Body of pancreas (tissue), 4 donors: ENCODE measurements at regions not wholly inside any gene's neighbourhood (a gene's known extent, or its start where the extent isn't known, plus 50 kb on each side); places are given as distances from the start of the nearest gene placed in this dataset.

Source experiments
- ATAC-seq: fragments of 150-250 bp; one replicate; pipeline ENCODE4 v1.9.1; 2016
- DNase-seq, 4 donors: peaks; one replicate each; pipeline ENCODE4 v3.0.0-alpha.2; 2019
- H3K27ac ChIP-seq, 4 donors: fragments of 200-600 bp; sonication (generic); 1 replicate in 3 of 4; 2 replicates in 1 of 4; pipeline versions ENCODE4 v1.5.1 to v1.6.1; 2016 to 2019; ENCODE audit warnings: mild to moderate bottlenecking in 1 of 4, mixed read lengths in 1 of 4, moderate library complexity in 1 of 4
- H3K27me3 ChIP-seq, 2 donors: fragments of 200-600 bp; sonication (generic); one replicate each; pipeline ENCODE4 v1.6.0; 2016; ENCODE audit warnings: mild to moderate bottlenecking in 1 of 2
- H3K36me3 ChIP-seq, 2 donors: fragments of 200-600 bp; sonication (generic); replicated peaks in 1 of 2; 2 replicates each; pipeline ENCODE4 v1.5.1; 2016; ENCODE audit warnings: low read depth in 2 of 2; ENCODE audit not compliant: insufficient read depth in 1 of 2
- H3K4me1 ChIP-seq: fragments of 200-600 bp; sonication (generic); one replicate; pipeline ENCODE4 v1.6.0; 2016
- H3K4me3 ChIP-seq, 2 donors: fragments of 200-600 bp; sonication (generic); 1 replicate in 1 of 2; 2 replicates in 1 of 2; pipeline ENCODE4 v1.5.1; 2016 to 2019
- H3K9me3 ChIP-seq, 3 donors: fragments of 200-600 bp; sonication (generic); 1 replicate in 2 of 3; 2 replicates in 1 of 3; pipeline ENCODE4 v1.5.1; 2016
- POLR2A ChIP-seq, 3 donors: fragments of 450-650 bp; IDR thresholded peaks; one replicate each; pipeline ENCODE4 v1.6.1; 2016; ENCODE audit warnings: antibody characterized with exemption in 3 of 3, mild to moderate bottlenecking in 2 of 3
- WGBS, 2 donors: methylation state at CpG; one replicate each; pipeline ENCODE4 v1.1.5; 2017; 5-methylcytosine and 5-hydroxymethylcytosine counted together
- intact Hi-C: fragments of 100-400 bp; cut with DNase I; formaldehyde crosslinking; loops from one replicate; pipeline ENCODE4 v1.15.1; 2023
- TF ChIP-seq, protein P1 (sequence below), 7 experiments: fragments of 450-650 bp in 4 of 7; fragments of 200-600 bp in 3 of 7; sonication (generic) in 3 of 7; IDR thresholded peaks; one replicate each; pipeline ENCODE4 v1.5.1; 2016 to 2019; ENCODE audit warnings: antibody characterized with exemption in 7 of 7

DNA sequence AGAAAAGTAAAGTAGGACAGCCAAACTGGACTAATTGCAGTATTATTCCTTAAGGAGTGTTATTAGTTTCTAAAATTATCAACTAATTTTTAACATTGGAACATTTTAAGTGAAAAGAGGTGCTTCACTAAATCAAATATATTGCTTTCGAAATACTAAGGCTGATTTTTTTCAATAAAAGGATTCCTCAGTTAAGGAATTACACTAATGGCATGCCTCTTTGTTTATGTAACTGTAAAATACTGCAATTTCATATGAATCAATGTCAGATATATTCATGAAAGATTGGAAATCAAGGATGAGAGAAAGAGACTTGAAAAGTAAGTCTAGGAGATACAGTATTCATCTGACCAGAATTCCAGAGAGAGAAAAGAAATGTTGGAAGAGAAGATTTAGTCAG, 129.8 kb downstream of the TANC2 start:
- Histone ChIP-seq H3K4me1 (no peaks in the 10 kb centered on the region), H3K9me3 (no peaks in the 10 kb centered on the region), H3K36me3 (no peaks in the 10 kb centered on the region), H3K27ac (no peak overlapping the region), H3K27me3 (no peaks in the 10 kb centered on the region), H3K4me3 (no peak overlapping the region)
- TF ChIP-seq, protein P1, sequence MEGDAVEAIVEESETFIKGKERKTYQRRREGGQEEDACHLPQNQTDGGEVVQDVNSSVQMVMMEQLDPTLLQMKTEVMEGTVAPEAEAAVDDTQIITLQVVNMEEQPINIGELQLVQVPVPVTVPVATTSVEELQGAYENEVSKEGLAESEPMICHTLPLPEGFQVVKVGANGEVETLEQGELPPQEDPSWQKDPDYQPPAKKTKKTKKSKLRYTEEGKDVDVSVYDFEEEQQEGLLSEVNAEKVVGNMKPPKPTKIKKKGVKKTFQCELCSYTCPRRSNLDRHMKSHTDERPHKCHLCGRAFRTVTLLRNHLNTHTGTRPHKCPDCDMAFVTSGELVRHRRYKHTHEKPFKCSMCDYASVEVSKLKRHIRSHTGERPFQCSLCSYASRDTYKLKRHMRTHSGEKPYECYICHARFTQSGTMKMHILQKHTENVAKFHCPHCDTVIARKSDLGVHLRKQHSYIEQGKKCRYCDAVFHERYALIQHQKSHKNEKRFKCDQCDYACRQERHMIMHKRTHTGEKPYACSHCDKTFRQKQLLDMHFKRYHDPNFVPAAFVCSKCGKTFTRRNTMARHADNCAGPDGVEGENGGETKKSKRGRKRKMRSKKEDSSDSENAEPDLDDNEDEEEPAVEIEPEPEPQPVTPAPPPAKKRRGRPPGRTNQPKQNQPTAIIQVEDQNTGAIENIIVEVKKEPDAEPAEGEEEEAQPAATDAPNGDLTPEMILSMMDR (IDR thresholded peaks at IDR 0.05): no peak
- no peak for TF ChIP-seq POLR2A (IDR thresholded peaks at IDR 0.05)
- DNase-seq (no peak), ATAC-seq (no peak)
- intact Hi-C loops: no loop called here
- WGBS, 2 donors: 88 to 92% methylated on average over 1 of the region's 1 CpG

DNA sequence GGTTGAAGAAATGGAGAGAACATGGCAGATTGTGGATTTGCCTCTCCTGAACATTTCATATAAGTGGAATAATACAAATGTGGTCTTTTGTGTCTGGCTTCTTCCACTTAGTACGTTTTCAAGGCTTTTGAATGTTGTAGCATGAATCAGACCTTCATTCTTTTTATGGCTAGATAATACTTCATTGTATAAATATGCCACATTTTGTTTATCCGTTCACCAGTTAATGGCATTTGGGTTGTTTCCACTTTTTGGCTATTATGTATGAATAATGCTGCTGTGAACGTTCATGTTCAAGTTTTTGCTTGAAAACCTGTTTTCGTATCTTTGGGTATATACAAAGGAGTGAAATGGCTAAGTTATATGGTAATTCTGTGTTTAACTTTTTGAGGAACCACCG, 130.4 kb downstream of the TANC2 start:
- Histone ChIP-seq H3K36me3 (no peaks in the 10 kb centered on the region), H3K27ac (no peak overlapping the region), H3K27me3 (no peaks in the 10 kb centered on the region), H3K4me3 (no peak overlapping the region), H3K9me3 (no peaks in the 10 kb centered on the region), H3K4me1 (no peaks in the 10 kb centered on the region)
- no peak for TF ChIP-seq POLR2A (IDR thresholded peaks at IDR 0.05)
- TF ChIP-seq, protein P1 (IDR thresholded peaks at IDR 0.05): no peak
- 86 to 91% methylated on average over 5 of the region's 5 CpGs for WGBS, 2 donors
- ATAC-seq (no peak), DNase-seq (no peak)
- intact Hi-C loops: no loop called here

DNA sequence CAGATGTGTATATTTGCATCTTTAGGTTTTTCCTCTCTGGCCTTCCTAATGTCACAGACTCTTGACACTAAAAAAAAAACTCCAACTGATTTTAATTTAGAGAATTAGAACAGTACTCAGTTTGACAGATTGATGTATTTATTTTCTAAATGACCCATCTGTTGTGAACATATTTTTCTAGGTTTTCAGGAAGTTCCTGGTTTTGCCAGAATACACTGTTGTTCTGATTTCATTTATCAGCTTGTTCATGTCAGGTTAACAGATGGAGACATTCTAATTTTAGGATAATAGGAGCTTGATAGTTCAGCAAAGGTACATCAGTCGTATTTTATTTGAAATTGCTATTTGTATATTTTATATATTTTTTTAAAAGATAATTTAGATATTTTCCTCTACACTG, 133.4 kb downstream of the TANC2 start:
- ATAC-seq: no peak
- DNase-seq: no peak
- Histone ChIP-seq H3K4me1 (no peaks in the 10 kb centered on the region), H3K36me3 (no peaks in the 10 kb centered on the region), H3K4me3 (no peak overlapping the region), H3K27ac (no peak overlapping the region), H3K9me3 (no peaks in the 10 kb centered on the region), H3K27me3 (no peaks in the 10 kb centered on the region)
- TF ChIP-seq POLR2A (IDR thresholded peaks at IDR 0.05): no peak
- TF ChIP-seq, protein P1 (IDR thresholded peaks at IDR 0.05): no peak
- intact Hi-C loops: no loop called here
- WGBS, 2 donors: 63 to 70% methylated on average over 1 of the region's 1 CpG

DNA sequence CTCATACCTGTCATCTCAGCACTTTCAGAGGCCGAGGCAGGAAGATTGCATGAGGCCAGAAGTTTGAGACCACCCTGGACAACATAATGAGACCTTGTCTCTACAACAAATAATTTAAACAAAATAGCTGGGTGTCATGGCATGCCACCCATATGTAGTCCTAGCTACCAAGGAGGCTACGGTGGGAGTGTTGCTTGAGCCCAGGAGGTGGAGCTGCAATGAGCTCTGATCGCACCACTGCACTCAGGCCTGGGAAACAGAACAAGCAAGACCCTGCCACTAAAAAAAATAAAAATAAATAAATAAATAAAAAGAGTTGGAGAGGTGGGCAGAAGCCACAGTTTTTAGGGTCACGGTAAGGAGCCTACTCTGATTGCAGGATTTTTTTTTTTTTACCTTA, 136.0 kb downstream of the TANC2 start:
- ATAC-seq: no peak
- H3K27ac ChIP-seq: no peak overlapping the region
- H3K4me3 ChIP-seq: no peak overlapping the region
- WGBS, 2 donors: 96 to 97% methylated on average over 4 of the region's 4 CpGs
- no peak for DNase-seq
- no peaks in the 10 kb centered on the region for H3K9me3 ChIP-seq
- intact Hi-C loops: no loop called here
- H3K27me3 ChIP-seq: no peaks in the 10 kb centered on the region
- H3K36me3 ChIP-seq: no peaks in the 10 kb centered on the region
- TF ChIP-seq POLR2A (IDR thresholded peaks at IDR 0.05): no peak
- TF ChIP-seq, protein P1 (IDR thresholded peaks at IDR 0.05): no peak
- no peaks in the 10 kb centered on the region for H3K4me1 ChIP-seq

DNA sequence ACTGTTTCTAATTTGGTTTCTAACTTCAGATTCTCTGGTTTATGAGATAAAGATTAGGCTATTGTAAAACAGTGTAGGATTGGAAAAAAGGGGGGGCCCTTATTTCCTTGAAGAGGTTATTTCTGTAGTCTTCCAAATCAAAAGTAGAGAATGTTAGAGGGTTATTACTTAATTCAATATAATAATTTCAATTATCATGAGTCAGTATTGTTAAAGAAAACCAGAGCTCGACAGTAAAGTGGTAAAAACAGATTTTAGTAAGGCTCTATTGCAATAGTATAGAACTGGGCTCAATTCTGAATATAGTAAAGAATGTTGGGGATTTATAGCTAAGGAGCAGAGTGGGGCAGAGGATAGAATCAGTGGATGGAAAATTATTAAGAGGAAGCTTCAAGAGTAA, 140.0 kb downstream of the TANC2 start:
- intact Hi-C loops: no loop called here
- H3K4me1 ChIP-seq: no peaks in the 10 kb centered on the region
- no peak overlapping the region for H3K4me3 ChIP-seq
- 90 to 98% methylated on average over 1 of the region's 1 CpG for WGBS, 2 donors
- TF ChIP-seq, protein P1 (IDR thresholded peaks at IDR 0.05): no peak
- no peak for TF ChIP-seq POLR2A (IDR thresholded peaks at IDR 0.05)
- no peak for ATAC-seq
- H3K9me3 ChIP-seq: no peaks in the 10 kb centered on the region
- no peak overlapping the region for H3K27ac ChIP-seq
- DNase-seq: no peak
- no peaks in the 10 kb centered on the region for H3K27me3 ChIP-seq
- H3K36me3 ChIP-seq: no peaks in the 10 kb centered on the region
